Psoas muscle (tissue), 7 donors: ENCODE measurements at regions not wholly inside any gene's neighbourhood (a gene's known extent, or its start where the extent isn't known, plus 50 kb on each side); places are given as distances from the start of the nearest gene placed in this dataset.

ENCODE experiments used
- ATAC-seq, 4 donors: fragments of 200-7000 bp; cut with Tn5 transposase; one replicate each; pipeline ENCODE4 v1.9.1; 2020; ENCODE audit warnings: moderate library complexity in 3 of 4, mild to moderate bottlenecking in 2 of 4
- DNase-seq, 2 donors: peaks; one replicate each; pipeline ENCODE4 v3.0.0-alpha.2; 2020
- H3K27ac ChIP-seq: fragments of 200-600 bp; one replicate; pipeline ENCODE4 v1.8.0; 2022
- H3K27me3 ChIP-seq, 3 donors: fragments of 200-600 bp in 1 of 3; one replicate each; pipeline versions ENCODE4 v1.6.1 to v1.8.0; 2013 to 2022; ENCODE audit warnings: low read length in 2 of 3, mild to moderate bottlenecking in 2 of 3, moderate library complexity in 1 of 3; ENCODE audit not compliant: insufficient read depth in 3 of 3
- H3K36me3 ChIP-seq, 2 donors: fragments of 200-600 bp in 1 of 2; one replicate each; pipeline versions ENCODE4 v1.6.1 to v1.8.0; 2013 to 2022; ENCODE audit warnings: low read depth in 1 of 2, mild to moderate bottlenecking in 1 of 2, moderate library complexity in 1 of 2; ENCODE audit not compliant: insufficient read depth in 1 of 2
- H3K4me1 ChIP-seq: fragments of 200-600 bp; one replicate; pipeline ENCODE4 v1.8.0; 2022
- H3K4me3 ChIP-seq: fragments of 200-600 bp; one replicate; pipeline ENCODE4 v1.8.0; 2022; ENCODE audit warnings: mild to moderate bottlenecking
- H3K9me3 ChIP-seq: fragments of 200-600 bp; one replicate; pipeline ENCODE4 v1.8.0; 2022
- WGBS, 3 donors: extraction: QIAGEN DNeasy Blood & Tissue Kit; methylation state at CpG; one replicate each; pipeline versions ENCODE4 v1.1.6 to v1.1.7; 2013; 5-methylcytosine and 5-hydroxymethylcytosine counted together
- intact Hi-C, 2 donors: fragments of 100-400 bp; cut with DNase I; formaldehyde crosslinking; loops; one replicate each; pipeline versions ENCODE4 v1.11.0 to v1.14.2; 2022
- TF ChIP-seq, protein P1 (sequence below): fragments of 200-600 bp; IDR thresholded peaks from one replicate; pipeline ENCODE4 v1.8.0; 2022; ENCODE audit warnings: antibody characterized with exemption
- donor health status: healthy with polysubstance abuse.
- donor health status: DM: no; HTN: no; CAD: no; lungs with moderate emphysema.
- donor health status: Bipolar disorder and iron deficiency.
- donor health status: healthy.
- donor health status: DM: yes; HTN: yes; CAD: no.
- donor health status: DM: no; HTN: no; CAD: no.
- donor health status: DM: yes; HTN: yes; CAD: no.

DNA sequence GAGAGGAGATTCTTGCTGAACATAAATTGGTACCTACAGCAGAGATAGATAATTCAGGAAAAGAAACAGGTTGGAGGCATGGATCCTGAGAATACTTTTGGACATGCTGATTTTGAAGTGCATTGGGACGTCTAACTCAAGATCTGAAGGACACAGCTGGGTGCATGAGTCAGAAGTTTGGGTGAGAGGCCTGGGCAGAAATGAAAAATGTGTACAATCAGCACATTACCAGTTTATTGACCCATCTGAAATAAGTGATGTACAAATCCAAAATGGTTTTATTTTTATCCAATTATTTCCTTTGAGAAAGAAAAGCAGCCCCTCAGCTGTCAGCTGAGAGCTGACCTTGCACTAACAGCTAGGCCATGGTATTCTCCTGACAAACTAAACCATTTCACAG is 975.2 kb upstream of the B3GALT2 start:
- Histone ChIP-seq H3K27ac (no peak overlapping the region), H3K4me3 (no peak overlapping the region), H3K36me3 (no peaks in the 10 kb centered on the region), H3K9me3 (peaks cover 3% of the 10 kb centered on the region), H3K27me3 (no peaks in the 10 kb centered on the region), H3K4me1 (no peaks in the 10 kb centered on the region)
- DNase-seq (no peak), ATAC-seq (no peak)
- WGBS, 3 donors: 30 to 41% (median 39%) methylated on average over 1 of the region's 1 CpG
- intact Hi-C loops: no loop called here
- TF ChIP-seq, protein P1, sequence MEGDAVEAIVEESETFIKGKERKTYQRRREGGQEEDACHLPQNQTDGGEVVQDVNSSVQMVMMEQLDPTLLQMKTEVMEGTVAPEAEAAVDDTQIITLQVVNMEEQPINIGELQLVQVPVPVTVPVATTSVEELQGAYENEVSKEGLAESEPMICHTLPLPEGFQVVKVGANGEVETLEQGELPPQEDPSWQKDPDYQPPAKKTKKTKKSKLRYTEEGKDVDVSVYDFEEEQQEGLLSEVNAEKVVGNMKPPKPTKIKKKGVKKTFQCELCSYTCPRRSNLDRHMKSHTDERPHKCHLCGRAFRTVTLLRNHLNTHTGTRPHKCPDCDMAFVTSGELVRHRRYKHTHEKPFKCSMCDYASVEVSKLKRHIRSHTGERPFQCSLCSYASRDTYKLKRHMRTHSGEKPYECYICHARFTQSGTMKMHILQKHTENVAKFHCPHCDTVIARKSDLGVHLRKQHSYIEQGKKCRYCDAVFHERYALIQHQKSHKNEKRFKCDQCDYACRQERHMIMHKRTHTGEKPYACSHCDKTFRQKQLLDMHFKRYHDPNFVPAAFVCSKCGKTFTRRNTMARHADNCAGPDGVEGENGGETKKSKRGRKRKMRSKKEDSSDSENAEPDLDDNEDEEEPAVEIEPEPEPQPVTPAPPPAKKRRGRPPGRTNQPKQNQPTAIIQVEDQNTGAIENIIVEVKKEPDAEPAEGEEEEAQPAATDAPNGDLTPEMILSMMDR: no peak

DNA sequence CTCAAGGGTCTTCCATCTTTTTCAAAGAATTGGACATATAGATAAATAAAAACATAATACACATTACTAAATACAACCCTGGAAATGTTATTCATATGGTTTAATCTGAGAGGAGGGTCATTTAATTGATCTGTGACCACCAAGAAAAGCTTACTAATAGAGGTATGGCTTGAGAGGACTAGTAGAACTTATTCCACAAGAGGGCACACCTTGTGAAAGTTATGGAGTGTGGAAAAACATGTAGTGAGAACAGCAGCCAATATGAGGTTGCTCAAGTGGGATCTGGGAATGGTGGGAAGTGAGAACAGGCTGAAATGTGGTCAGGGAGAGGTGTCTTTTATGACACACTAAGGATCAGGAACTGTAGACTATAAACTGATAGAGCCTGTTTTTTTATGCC is 973.5 kb upstream of the B3GALT2 start:
- TF ChIP-seq, protein P1: no peak
- intact Hi-C loops: no loop called here

DNA sequence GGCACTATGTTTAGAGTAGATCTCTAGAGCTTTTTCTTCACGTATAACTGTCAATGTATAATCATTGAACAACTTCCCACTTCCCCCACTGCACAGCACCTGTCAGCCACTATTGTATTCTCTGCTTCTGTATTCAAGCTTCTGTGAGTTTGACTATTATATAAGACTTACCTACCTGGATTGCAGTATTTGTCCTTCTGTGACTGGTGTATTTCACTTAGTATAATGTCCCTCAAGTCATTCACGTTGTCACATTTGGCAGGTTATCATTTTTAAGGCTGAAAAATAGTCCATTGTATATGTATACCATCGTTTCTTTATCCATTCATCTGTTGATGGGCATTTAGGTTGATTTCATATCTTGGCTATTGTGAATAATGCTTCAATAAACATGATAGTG is 969.5 kb upstream of the B3GALT2 start:
- 69 to 71% (median 71%) methylated on average over 3 of the region's 3 CpGs for WGBS, 3 donors
- Histone ChIP-seq H3K4me1 (no peaks in the 10 kb centered on the region), H3K27ac (no peak overlapping the region), H3K9me3 (peaks cover 3% of the 10 kb centered on the region), H3K27me3 (no peaks in the 10 kb centered on the region), H3K4me3 (no peak overlapping the region), H3K36me3 (no peaks in the 10 kb centered on the region)
- intact Hi-C loops: no loop called here
- no peak for ATAC-seq
- no peak for DNase-seq
- TF ChIP-seq, protein P1: no peak

More for the DNA sequence above, 973.5 kb upstream of the B3GALT2 start:
- H3K27me3 ChIP-seq: no peaks in the 10 kb centered on the region
- peaks cover 3% of the 10 kb centered on the region for H3K9me3 ChIP-seq
- H3K4me3 ChIP-seq: no peak overlapping the region
- ATAC-seq (no peak), DNase-seq (no peak)
- H3K36me3 ChIP-seq: no peaks in the 10 kb centered on the region
- no peak overlapping the region for H3K27ac ChIP-seq
- H3K4me1 ChIP-seq: no peaks in the 10 kb centered on the region

DNA sequence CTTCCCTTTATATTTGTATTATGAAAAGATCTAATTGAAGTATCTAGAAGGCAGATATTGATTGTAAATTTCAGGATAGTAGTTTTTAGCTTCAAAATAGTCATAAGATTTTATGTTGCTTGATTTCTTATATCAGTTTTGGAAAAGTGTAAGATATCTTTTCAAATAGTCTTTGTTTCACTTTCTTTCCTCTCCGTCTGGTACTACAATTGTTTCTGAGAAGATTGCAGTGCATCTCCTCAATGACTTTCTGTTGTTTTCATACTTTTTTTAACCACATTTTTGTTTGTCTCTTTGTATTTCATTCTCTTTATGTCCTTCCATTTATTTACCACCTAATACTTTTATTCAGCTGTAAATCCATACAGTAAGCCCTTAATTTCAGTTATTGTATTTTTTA is 964.6 kb upstream of the B3GALT2 start:
- WGBS, 3 donors: 73 to 81% (median 79%) methylated on average over 1 of the region's 1 CpG
- H3K4me3 ChIP-seq: no peak overlapping the region

DNA sequence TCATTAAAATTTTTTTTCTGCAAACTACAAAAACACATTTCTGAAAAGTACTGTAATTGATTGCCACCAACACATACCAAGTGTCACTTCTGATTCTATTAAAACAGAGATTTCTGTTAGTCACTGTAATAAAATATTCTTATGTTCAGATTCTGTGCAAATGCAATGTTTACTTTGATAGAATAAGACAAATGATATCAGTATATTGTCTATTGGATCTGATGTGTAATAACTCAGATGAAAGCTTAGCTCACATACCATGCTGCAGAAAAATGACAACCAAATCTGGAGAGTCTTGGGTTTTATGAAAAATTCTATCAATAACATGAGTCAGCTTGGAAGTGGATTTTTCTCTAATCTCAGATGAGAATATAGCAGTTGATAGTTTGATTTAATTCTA is 963.8 kb upstream of the B3GALT2 start:
- ATAC-seq (no peak), DNase-seq (no peak)
- intact Hi-C loops: no loop called here
- no peaks in the 10 kb centered on the region for H3K4me1 ChIP-seq
- TF ChIP-seq, protein P1: no peak
- no peaks in the 10 kb centered on the region for H3K27me3 ChIP-seq
- H3K36me3 ChIP-seq: no peaks in the 10 kb centered on the region
- H3K9me3 ChIP-seq: no peaks in the 10 kb centered on the region
- no peak overlapping the region for H3K27ac ChIP-seq
- no peak overlapping the region for H3K4me3 ChIP-seq

More for the DNA sequence above, 964.6 kb upstream of the B3GALT2 start:
- H3K4me1 ChIP-seq: no peaks in the 10 kb centered on the region
- no peaks in the 10 kb centered on the region for H3K27me3 ChIP-seq
- H3K36me3 ChIP-seq: no peaks in the 10 kb centered on the region
- TF ChIP-seq, protein P1: no peak
- H3K27ac ChIP-seq: no peak overlapping the region
- no peaks in the 10 kb centered on the region for H3K9me3 ChIP-seq
- ATAC-seq: no peak
- intact Hi-C loops: no loop called here
- no peak for DNase-seq
